ENCODE measurements at regions not wholly inside any gene's neighbourhood (a gene's known extent, or its start where the extent isn't known, plus 50 kb on each side); places are given as distances from the start of the nearest gene placed in this dataset.

- no peak for DNase-seq (ENCODE audit: low spot score)
- Histone ChIP-seq H3K27ac (replicated peaks; ENCODE audit: low read length) (no peak overlapping the region), H2BK5ac (ENCODE audit: low read length) (no peak overlapping the region), H2BK15ac (ENCODE audit: low read length) (no peak overlapping the region), H2AK5ac (ENCODE audit: low read depth, low read length) (no peak overlapping the region), H3K27me3 (ENCODE audit: control insufficient read depth in 3 of 3, insufficient read depth in 3 of 3, low read depth in 1 of 3, low read length in 3 of 3) (no peaks in the 10 kb centered on the region), H4K8ac (ENCODE audit: low read depth, low read length) (no peak overlapping the region), H3K4me1 (ENCODE audit: control insufficient read depth in 2 of 2, insufficient read depth in 1 of 2, low read depth in 1 of 2, low read length in 2 of 2) (no peaks in the 10 kb centered on the region), H3K23ac (ENCODE audit: low read depth, low read length, poor library complexity) (no peak overlapping the region), H3K9ac (ENCODE audit: low read depth, low read length, poor library complexity) (no peak overlapping the region), H3K9me3 (replicated peaks in 1 of 2; ENCODE audit: control insufficient read depth in 2 of 2, insufficient read depth in 1 of 2, low read depth in 1 of 2, low read length in 2 of 2) (peaks cover 0 to 7% of the 10 kb centered on the region in 2 donors), H3K79me1 (ENCODE audit: low read depth, low read length) (no peaks in the 10 kb centered on the region), H2BK12ac (ENCODE audit: low read length) (no peak overlapping the region), H3K4me2 (ENCODE audit: insufficient read depth, low read length, poor library complexity, severe bottlenecking) (no peak overlapping the region), H3K36me3 (replicated peaks in 1 of 2; ENCODE audit: control insufficient read depth in 2 of 2, insufficient read depth in 2 of 2, low read length in 2 of 2) (no peaks in the 10 kb centered on the region), H3K18ac (ENCODE audit: low read length) (no peak overlapping the region), H2BK120ac (ENCODE audit: low read depth, low read length) (no peak overlapping the region), H3K4me3 (ENCODE audit: low read length in 2 of 2) (no peak overlapping the region), H4K91ac (ENCODE audit: low read depth, low read length, poor library complexity) (no peak overlapping the region), H2AFZ (ENCODE audit: low read length) (no peak overlapping the region), H3K14ac (ENCODE audit: low read length) (no peak overlapping the region), H3K4ac (ENCODE audit: low read length) (no peak overlapping the region)
These were observed 117.2 kb upstream of the BMP5 start for GRCh38 chr6:55992546-55992945.

- Histone ChIP-seq H3K9me3 (replicated peaks in 1 of 2; ENCODE audit: control insufficient read depth in 2 of 2, insufficient read depth in 1 of 2, low read depth in 1 of 2, low read length in 2 of 2) (no peaks in the 10 kb centered on the region), H3K18ac (ENCODE audit: low read length) (no peak overlapping the region), H4K8ac (ENCODE audit: low read depth, low read length) (no peak overlapping the region), H3K23ac (ENCODE audit: low read depth, low read length, poor library complexity) (no peak overlapping the region), H3K27ac (replicated peaks; ENCODE audit: low read length) (no peak overlapping the region), H3K79me1 (ENCODE audit: low read depth, low read length) (no peaks in the 10 kb centered on the region), H2BK5ac (ENCODE audit: low read length) (no peak overlapping the region), H2BK12ac (ENCODE audit: low read length) (no peak overlapping the region), H3K36me3 (replicated peaks in 1 of 2; ENCODE audit: control insufficient read depth in 2 of 2, insufficient read depth in 2 of 2, low read length in 2 of 2) (no peaks in the 10 kb centered on the region), H3K4ac (ENCODE audit: low read length) (no peak overlapping the region), H3K4me1 (ENCODE audit: control insufficient read depth in 2 of 2, insufficient read depth in 1 of 2, low read depth in 1 of 2, low read length in 2 of 2) (no peaks in the 10 kb centered on the region), H3K14ac (ENCODE audit: low read length) (no peak overlapping the region), H2AK5ac (ENCODE audit: low read depth, low read length) (no peak overlapping the region), H2BK120ac (ENCODE audit: low read depth, low read length) (no peak overlapping the region), H3K27me3 (ENCODE audit: control insufficient read depth in 3 of 3, insufficient read depth in 3 of 3, low read depth in 1 of 3, low read length in 3 of 3) (no peaks in the 10 kb centered on the region), H3K4me3 (ENCODE audit: low read length in 2 of 2) (no peak overlapping the region), H3K9ac (ENCODE audit: low read depth, low read length, poor library complexity) (no peak overlapping the region), H2AFZ (ENCODE audit: low read length) (no peak overlapping the region), H2BK15ac (ENCODE audit: low read length) (no peak overlapping the region), H3K4me2 (ENCODE audit: insufficient read depth, low read length, poor library complexity, severe bottlenecking) (no peak overlapping the region), H4K91ac (ENCODE audit: low read depth, low read length, poor library complexity) (no peak overlapping the region)
- WGBS, 2 donors (ENCODE audit: extremely low coverage in 2 of 2, insufficient read length in 2 of 2, insufficient replicate concordance in 1 of 2): no CpG with 5 or more reads among the region's 1 CpG
- no peak for DNase-seq (ENCODE audit: low spot score)
These were observed 109.9 kb upstream of the BMP5 start for GRCh38 chr6:55985309-55985708.

- no peaks in the 10 kb centered on the region for H3K36me3 ChIP-seq (replicated peaks in 1 of 2; ENCODE audit: control insufficient read depth in 2 of 2, insufficient read depth in 2 of 2, low read length in 2 of 2)
These were observed 108.5 kb upstream of the BMP5 start for GRCh38 chr6:55983861-55984260.

GRCh38 chr6:55981660-55982059 is 106.3 kb upstream of the BMP5 start:
- no peak overlapping the region for H3K18ac ChIP-seq (ENCODE audit: low read length)
- no peak overlapping the region for H4K91ac ChIP-seq (ENCODE audit: low read depth, low read length, poor library complexity)
- H3K4me1 ChIP-seq (ENCODE audit: control insufficient read depth in 2 of 2, insufficient read depth in 1 of 2, low read depth in 1 of 2, low read length in 2 of 2): no peaks in the 10 kb centered on the region
- no peaks in the 10 kb centered on the region for H3K27me3 ChIP-seq (ENCODE audit: control insufficient read depth in 3 of 3, insufficient read depth in 3 of 3, low read depth in 1 of 3, low read length in 3 of 3)
- no peak overlapping the region for H2AFZ ChIP-seq (ENCODE audit: low read length)
- H2BK12ac ChIP-seq (ENCODE audit: low read length): no peak overlapping the region
- no peak overlapping the region for H3K4me2 ChIP-seq (ENCODE audit: insufficient read depth, low read length, poor library complexity, severe bottlenecking)
- no peak overlapping the region for H3K4me3 ChIP-seq (ENCODE audit: low read length in 2 of 2)
- no peak overlapping the region for H3K9ac ChIP-seq (ENCODE audit: low read depth, low read length, poor library complexity)
- no peaks in the 10 kb centered on the region for H3K9me3 ChIP-seq (replicated peaks in 1 of 2; ENCODE audit: control insufficient read depth in 2 of 2, insufficient read depth in 1 of 2, low read depth in 1 of 2, low read length in 2 of 2)
- no peak overlapping the region for H3K14ac ChIP-seq (ENCODE audit: low read length)
- no peak overlapping the region for H4K8ac ChIP-seq (ENCODE audit: low read depth, low read length)
- no peak overlapping the region for H3K23ac ChIP-seq (ENCODE audit: low read depth, low read length, poor library complexity)
- H2BK5ac ChIP-seq (ENCODE audit: low read length): no peak overlapping the region
- no peak overlapping the region for H2AK5ac ChIP-seq (ENCODE audit: low read depth, low read length)
- no peak overlapping the region for H3K4ac ChIP-seq (ENCODE audit: low read length)
- no peak overlapping the region for H2BK15ac ChIP-seq (ENCODE audit: low read length)
- H3K79me1 ChIP-seq (ENCODE audit: low read depth, low read length): no peaks in the 10 kb centered on the region
- no peak for DNase-seq (ENCODE audit: low spot score)
- no peak overlapping the region for H2BK120ac ChIP-seq (ENCODE audit: low read depth, low read length)
- no peaks in the 10 kb centered on the region for H3K36me3 ChIP-seq (replicated peaks in 1 of 2; ENCODE audit: control insufficient read depth in 2 of 2, insufficient read depth in 2 of 2, low read length in 2 of 2)
- no peak overlapping the region for H3K27ac ChIP-seq (replicated peaks; ENCODE audit: low read length)

More at GRCh38 chr6:55983861-55984260, 108.5 kb upstream of the BMP5 start:
- Histone ChIP-seq H4K8ac (ENCODE audit: low read depth, low read length) (no peak overlapping the region), H3K18ac (ENCODE audit: low read length) (no peak overlapping the region), H3K27ac (replicated peaks; ENCODE audit: low read length) (no peak overlapping the region), H3K4me2 (ENCODE audit: insufficient read depth, low read length, poor library complexity, severe bottlenecking) (no peak overlapping the region), H3K9me3 (replicated peaks in 1 of 2; ENCODE audit: control insufficient read depth in 2 of 2, insufficient read depth in 1 of 2, low read depth in 1 of 2, low read length in 2 of 2) (no peaks in the 10 kb centered on the region), H2BK15ac (ENCODE audit: low read length) (no peak overlapping the region), H3K4me1 (ENCODE audit: control insufficient read depth in 2 of 2, insufficient read depth in 1 of 2, low read depth in 1 of 2, low read length in 2 of 2) (no peaks in the 10 kb centered on the region), H2BK120ac (ENCODE audit: low read depth, low read length) (no peak overlapping the region), H3K9ac (ENCODE audit: low read depth, low read length, poor library complexity) (no peak overlapping the region), H3K4ac (ENCODE audit: low read length) (no peak overlapping the region), H2BK12ac (ENCODE audit: low read length) (no peak overlapping the region), H4K91ac (ENCODE audit: low read depth, low read length, poor library complexity) (no peak overlapping the region), H2AK5ac (ENCODE audit: low read depth, low read length) (no peak overlapping the region), H2AFZ (ENCODE audit: low read length) (no peak overlapping the region), H3K23ac (ENCODE audit: low read depth, low read length, poor library complexity) (no peak overlapping the region), H3K27me3 (ENCODE audit: control insufficient read depth in 3 of 3, insufficient read depth in 3 of 3, low read depth in 1 of 3, low read length in 3 of 3) (no peaks in the 10 kb centered on the region), H2BK5ac (ENCODE audit: low read length) (no peak overlapping the region), H3K4me3 (ENCODE audit: low read length in 2 of 2) (no peak overlapping the region), H3K14ac (ENCODE audit: low read length) (no peak overlapping the region), H3K79me1 (ENCODE audit: low read depth, low read length) (no peaks in the 10 kb centered on the region)
- DNase-seq (ENCODE audit: low spot score): no peak
- no CpG with 5 or more reads among the region's 2 CpGs for WGBS, 2 donors (ENCODE audit: extremely low coverage in 2 of 2, insufficient read length in 2 of 2, insufficient replicate concordance in 1 of 2)
